Right lung (tissue), 2 donors: ENCODE measurements at regions not wholly inside any gene's neighbourhood (a gene's known extent, or its start where the extent isn't known, plus 50 kb on each side); places are given as distances from the start of the nearest gene placed in this dataset.

ENCODE experiments used
- DNase-seq, 2 donors: peaks; one replicate each; pipeline ENCODE4 v3.0.0-alpha.2; 2013

GRCh38 chr2:62565309-62565908 lies 59.4 kb upstream of the TMEM17 start:
- DNase-seq, result no peak

DNA sequence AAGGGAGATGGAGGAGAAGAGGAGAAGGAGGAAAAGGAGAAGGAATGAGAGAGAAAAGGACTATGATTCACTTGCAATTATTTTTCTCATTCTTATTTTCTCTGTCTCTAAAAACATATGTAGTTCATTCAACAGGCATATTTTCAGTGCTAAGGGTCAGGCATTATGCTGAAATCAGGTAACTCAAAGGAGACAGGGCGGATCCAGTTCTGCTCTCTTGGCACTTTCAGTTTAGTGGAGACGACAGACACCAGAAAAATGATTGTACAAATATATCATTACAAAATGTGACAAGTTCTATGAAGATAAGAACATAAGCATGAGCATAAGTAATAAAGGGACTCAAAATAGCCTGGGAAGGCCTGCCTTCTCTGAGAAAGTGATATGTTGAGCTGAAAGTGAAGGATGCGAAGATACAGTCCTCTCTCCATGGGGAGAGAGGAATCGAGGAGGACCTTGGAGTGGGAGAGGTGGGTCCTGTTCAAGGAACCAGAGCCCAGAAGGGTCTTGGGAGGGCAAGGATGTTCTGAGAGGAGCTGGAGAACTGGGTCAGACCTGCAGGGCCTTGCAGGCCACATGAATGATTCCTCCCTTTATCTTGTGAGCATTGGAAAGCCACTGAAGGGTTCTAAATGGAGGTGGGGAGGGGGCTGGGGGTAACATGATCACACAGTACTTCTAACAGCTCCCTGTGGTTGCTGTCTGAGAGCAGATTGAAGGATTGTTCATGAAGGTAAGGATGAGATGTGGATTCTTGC lies 58.6 kb upstream of the TMEM17 start:
- no peak for DNase-seq

- no peak for DNase-seq
Measured at GRCh38 chr2:62561586-62561985, 55.6 kb upstream of the TMEM17 start.

DNA sequence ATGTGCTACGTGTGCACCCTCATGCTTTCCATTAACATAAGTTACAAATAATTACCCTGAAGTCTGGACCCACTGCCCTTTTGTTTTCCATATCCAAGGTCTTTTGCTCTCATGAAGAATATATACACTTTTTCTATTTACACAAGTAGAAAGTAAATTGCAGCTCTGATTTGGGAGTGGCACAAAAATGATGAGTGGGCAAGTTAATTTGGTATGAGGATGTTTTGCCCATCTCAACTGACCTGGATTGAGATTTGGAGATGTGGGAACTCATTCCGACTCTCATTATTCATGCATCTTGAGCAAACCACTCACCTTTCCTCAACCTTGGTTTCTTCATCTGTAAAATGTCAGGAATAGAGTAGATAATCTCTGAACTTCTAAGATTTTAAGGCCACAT lies 53.6 kb upstream of the TMEM17 start:
- DNase-seq, result no peak

DNA sequence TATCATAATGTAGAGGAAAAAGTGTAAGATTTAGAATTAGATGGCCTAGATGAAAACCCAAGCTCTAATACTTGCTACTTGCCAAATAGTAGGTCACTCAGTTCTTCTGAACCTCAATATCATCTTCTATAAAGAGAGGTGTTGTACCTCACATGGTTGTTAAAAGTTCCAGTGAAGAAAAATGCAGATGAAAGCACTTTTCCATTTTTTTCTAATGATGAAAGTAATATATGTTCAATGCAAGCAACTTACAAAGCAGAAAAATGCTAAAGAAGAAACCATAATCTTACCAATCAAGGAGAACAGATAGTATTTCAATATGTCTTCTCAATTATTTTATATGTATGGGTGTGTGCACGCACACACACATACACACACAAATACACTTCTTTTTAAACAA lies 52.7 kb upstream of the TMEM17 start:
- DNase-seq, result no peak

GRCh38 chr2:62556086-62556485 lies 50.1 kb upstream of the TMEM17 start:
- no peak for DNase-seq
